WERI-Rb-1 (cell line): ENCODE measurements at regions not wholly inside any gene's neighbourhood (a gene's known extent, or its start where the extent isn't known, plus 50 kb on each side); places are given as distances from the start of the nearest gene placed in this dataset.

Source experiments
- DNase-seq: peaks from one replicate; pipeline ENCODE4 v3.0.0-alpha.2; 2020
- H3K27ac ChIP-seq: fragments of 250-450 bp; sonication (Bioruptor Pico); 2 replicates; pipeline ENCODE4 v1.5.1; 2020; ENCODE audit warnings: mild to moderate bottlenecking, moderate library complexity
- H3K27me3 ChIP-seq: fragments of 250-450 bp; sonication (Bioruptor Pico); 2 replicates; pipeline ENCODE4 v1.5.1; 2021; ENCODE audit warnings: mild to moderate bottlenecking, low read depth, moderate library complexity; ENCODE audit not compliant: insufficient read depth, severe bottlenecking
- H3K36me3 ChIP-seq: fragments of 250-450 bp; sonication (Bioruptor Pico); 2 replicates; pipeline ENCODE4 v1.5.1; 2020; ENCODE audit warnings: mild to moderate bottlenecking, moderate library complexity
- H3K4me3 ChIP-seq: 2 replicates; pipeline ENCODE4 v1.5.1; 2011; ENCODE audit warnings: low read depth, mild to moderate bottlenecking, control low read depth, low read length
- H3K9me3 ChIP-seq: fragments of 250-450 bp; sonication (Bioruptor Pico); 2 replicates; pipeline ENCODE4 v1.5.1; 2021; ENCODE audit warnings: mild to moderate bottlenecking, moderate library complexity; ENCODE audit not compliant: severe bottlenecking
- CTCF ChIP-seq: IDR thresholded peaks from 2 replicates; pipeline ENCODE4 v1.5.1; 2011; ENCODE audit warnings: low read depth, mild to moderate bottlenecking, control low read depth, inconsistent platforms, low read length

- Histone ChIP-seq H3K4me3 (no peak overlapping the region), H3K27ac (peak overlapping the region; percentile 62), H3K9me3 (no peaks in the 10 kb centered on the region), H3K27me3 (no peaks in the 10 kb centered on the region), H3K36me3 (no peaks in the 10 kb centered on the region)
- DNase-seq: no peak
- TF ChIP-seq CTCF: no peak
These were observed 60.8 kb upstream of the TSPAN8 start for GRCh38 chr12:71218616-71219015.

GRCh38 chr12:71216725-71217579 is 59.2 kb upstream of the TSPAN8 start:
- no peaks in the 10 kb centered on the region for H3K36me3 ChIP-seq
- peak; percentile 67; the same call in 1 of the 2 replicates for TF ChIP-seq CTCF
- peak; percentile 61 for DNase-seq
- H3K9me3 ChIP-seq: no peaks in the 10 kb centered on the region
- no peaks in the 10 kb centered on the region for H3K27me3 ChIP-seq
- H3K27ac ChIP-seq: no peak overlapping the region
- no peak overlapping the region for H3K4me3 ChIP-seq

- Histone ChIP-seq H3K27ac (no peak overlapping the region), H3K27me3 (no peaks in the 10 kb centered on the region), H3K9me3 (no peaks in the 10 kb centered on the region), H3K4me3 (no peak overlapping the region), H3K36me3 (no peaks in the 10 kb centered on the region)
- TF ChIP-seq CTCF: no peak
- no peak for DNase-seq
These were observed 56.9 kb upstream of the TSPAN8 start for GRCh38 chr12:71214511-71215285.

DNA sequence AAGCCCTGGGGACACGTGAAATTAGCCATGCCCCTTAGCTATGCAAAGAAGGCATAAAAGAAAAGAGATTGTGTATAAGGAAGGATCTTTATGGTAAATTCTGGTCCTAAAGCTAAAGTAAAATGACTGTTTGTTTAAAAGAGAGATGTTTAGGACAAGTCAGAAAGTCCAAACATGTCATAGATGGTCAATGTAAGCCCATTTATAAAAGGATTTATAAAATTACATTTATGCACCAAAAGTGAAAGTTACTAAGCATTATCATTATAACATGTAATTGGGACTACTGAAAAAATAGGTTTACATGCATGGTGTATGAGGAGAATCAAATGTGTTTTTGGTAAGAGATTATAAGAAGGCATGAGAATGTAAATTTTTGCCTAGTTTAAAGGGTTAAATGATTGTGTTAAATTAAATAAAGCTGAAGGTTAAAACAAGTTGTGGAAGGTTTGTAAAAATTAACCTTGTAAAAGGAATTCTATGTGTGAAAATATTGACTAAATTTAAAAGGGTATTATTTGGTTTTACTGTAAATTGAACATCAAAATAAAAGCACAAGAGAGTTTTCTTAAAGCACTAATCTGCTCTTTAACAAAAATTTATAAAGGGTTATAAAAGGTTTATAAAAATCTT is 50.4 kb upstream of the TSPAN8 start:
- Histone ChIP-seq H3K36me3 (no peaks in the 10 kb centered on the region), H3K9me3 (no peaks in the 10 kb centered on the region), H3K27ac (no peak overlapping the region), H3K4me3 (no peak overlapping the region), H3K27me3 (no peaks in the 10 kb centered on the region)
- no peak for DNase-seq
- no peak for TF ChIP-seq CTCF
